HTR-8/SVneo (cell line): ENCODE measurements at regions not wholly inside any gene's neighbourhood (a gene's known extent, or its start where the extent isn't known, plus 50 kb on each side); places are given as distances from the start of the nearest gene placed in this dataset.
A peak's percentile ranks its signal among the peaks of the same experiment; 100 is the strongest.

ENCODE experiments used
- DNase-seq: peaks from one replicate; pipeline ENCODE4 v3.0.0; 2011; ENCODE audit warnings: low spot score, mixed read lengths; ENCODE audit not compliant: insufficient read length
- FAIRE-seq: peaks from 2 replicates; lab custom pipeline; 2011; peaks lifted over from hg19 to GRCh38; lab: Jason Lieb, UNC

DNA sequence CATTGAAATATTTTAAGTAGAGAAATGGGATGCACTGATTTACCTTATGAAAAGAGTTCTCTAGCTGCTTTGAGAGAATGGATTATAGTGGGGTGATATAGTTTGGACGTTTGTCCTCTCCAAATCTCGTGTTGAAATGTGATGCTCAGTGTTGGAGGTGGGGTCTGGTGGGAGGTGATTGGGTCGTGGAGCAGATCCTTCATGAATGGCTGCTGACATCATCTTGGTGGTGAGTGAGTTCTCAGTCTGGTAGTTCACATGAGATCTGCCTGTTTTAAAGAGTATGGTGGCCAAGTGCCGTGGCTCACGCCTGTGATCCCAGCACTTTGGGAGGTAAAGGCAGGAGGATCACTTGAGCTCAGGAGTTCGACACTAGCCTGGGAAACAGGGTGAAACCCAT lies 58.7 kb upstream of the SH3RF3 start:
- DNase-seq (no peak), FAIRE-seq (no peak)

GRCh38 chr2:109069331-109070194 lies 59.4 kb upstream of the SH3RF3 start:
- DNase-seq (no peak), FAIRE-seq (no peak)

DNA sequence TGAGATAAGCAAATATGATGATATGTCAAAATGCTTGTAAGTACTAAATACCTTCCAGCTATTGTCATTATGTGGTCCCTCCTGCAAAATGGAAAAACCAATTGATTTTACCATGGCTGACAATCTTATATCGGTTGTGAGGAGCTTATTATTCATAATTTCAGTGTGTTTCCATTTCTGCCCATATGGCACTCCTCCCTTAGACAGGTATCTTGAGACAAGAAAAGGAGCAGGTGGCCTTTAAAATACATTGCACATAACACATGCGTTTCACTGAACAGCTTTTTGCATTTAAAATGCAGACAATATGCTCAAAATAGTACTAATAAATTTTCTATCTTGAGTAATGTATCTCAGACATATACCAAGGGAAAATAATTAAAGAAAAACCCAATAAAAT lies 60.2 kb upstream of the SH3RF3 start:
- DNase-seq (no peak), FAIRE-seq (no peak)

GRCh38 chr2:109067631-109068125 lies 61.3 kb upstream of the SH3RF3 start:
- DNase-seq: no peak
- FAIRE-seq: no peak

DNA sequence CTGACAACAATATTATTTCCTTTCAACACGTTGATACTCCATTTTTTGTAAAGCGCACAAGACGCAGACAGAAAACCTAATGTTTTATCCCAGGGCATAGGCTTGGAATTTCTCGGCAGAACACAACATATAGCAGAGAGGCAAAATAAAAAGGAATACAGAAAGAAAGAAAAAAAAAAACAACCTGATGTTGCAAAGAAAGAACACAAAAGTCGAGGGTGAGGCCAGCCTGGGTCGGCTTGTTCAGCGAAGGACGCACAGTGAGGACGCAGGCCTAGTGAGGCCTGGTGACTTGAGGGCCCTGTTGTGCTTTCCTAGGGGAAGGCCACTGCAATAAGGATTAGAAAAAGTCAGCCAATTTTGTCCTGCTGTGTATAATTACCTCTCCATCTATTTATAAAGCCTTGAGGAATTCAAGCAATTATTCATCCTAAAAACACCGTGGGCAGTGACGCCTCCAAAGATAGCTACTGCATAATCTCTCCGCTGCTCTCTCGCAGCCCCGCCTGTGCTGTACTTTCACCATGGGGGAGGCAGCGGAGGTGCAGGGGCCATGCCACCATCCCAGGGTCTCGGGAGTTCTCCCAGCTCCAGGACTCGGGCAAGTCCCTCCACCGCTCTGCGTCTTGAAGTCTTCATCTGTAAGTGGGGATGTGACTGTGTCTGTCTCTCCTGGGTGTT lies 61.9 kb upstream of the SH3RF3 start:
- FAIRE-seq: no peak
- no peak for DNase-seq

DNA sequence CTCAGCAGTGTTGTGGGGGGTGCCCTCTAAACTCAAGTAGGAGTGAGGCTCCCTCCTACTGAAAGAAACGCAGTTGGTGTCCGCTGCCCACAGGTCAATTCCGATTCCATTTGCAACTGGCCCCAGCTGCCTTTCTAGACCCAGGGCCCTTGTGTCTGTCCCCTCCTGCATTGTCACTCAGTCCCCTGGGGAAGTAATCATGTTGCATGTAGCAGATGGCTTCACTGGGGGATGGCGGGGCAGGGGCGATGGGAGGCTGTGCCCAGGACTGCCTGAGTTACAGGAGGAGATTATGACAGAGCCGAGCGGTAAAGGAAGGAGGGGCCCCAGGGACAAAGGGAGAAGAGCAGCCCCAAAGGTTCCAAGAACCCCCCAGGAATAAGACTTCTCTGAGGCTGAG lies 62.5 kb upstream of the SH3RF3 start:
- FAIRE-seq (no peak), DNase-seq (no peak)

GRCh38 chr2:109065391-109065734 lies 63.6 kb upstream of the SH3RF3 start:
- DNase-seq (no peak), FAIRE-seq (no peak)

DNA sequence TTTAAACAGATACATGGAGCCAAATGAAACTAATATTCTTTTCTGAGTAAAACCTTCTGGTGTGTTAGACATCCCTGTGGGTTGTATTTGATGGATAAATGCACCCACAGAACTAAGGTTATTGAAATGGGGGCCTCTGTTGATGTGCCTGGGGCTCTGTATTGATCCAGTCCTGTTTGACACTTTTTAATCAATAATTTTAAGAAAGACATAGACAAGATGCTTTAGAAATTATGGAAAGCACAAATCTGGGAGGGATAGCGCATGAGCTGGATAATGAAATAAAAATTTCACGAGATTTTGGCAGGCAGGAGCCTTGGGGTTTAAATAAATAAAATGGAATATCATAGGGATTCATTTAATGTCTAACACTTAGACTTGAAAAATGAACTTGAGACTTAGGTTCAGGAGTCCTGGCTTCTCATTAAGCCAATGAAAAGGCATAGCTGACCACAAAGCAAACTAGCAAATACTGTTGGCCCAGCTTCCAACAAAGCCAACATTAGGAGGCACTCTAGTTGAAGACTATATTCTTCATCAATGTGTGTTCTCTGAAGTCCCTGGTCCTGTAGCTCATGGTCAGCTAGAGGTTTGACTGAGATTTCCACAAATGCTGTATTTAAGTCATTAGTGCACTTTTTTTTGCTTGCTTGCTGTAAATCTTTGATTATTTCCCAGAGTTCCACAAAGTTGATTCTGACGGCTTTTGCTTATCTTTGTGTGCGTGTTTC lies 64.2 kb upstream of the SH3RF3 start:
- DNase-seq (no peak), FAIRE-seq (no peak)

DNA sequence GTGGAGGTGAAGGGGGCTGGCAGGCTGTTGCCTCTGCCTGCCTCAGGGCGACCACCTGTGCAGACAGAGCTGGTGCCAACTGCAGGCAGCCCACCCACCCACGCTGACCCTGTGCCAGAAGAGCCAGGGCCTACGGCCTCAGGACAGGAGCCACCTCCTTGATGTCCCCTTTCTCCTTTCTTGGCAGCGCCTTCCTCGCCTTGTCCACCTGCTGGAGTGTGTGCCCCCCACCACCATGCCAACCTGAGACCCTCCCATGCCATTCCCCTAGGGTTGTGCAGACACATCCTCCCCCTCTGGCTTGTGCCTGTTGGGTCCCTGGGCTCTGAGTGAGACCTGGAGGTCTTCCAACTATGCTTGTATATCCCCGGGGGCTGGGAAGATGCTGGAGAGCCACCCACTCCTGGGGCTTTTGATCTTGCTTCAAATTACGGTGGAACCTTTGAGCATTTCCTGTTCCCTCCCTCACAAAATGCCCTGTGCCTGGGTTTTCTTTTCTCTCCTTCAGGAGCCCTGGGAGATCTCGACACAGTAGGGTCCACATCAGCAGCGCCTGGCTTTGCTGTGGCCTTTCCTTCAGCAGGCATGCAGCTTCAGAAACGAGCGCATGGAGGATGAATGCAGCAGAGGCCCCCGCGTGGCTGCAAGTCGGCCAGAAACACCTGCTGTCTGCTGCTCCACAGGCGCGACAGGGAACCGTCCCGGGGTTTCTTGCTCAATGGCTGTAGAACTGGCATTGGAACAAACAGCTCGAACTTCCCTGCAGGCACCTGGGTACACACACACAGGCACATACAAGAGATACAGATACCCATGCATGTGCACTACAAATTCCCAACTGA lies 65.9 kb upstream of the SH3RF3 start:
- no peak for FAIRE-seq

GRCh38 chr2:109062145-109062858 lies 66.7 kb upstream of the SH3RF3 start:
- no peak for FAIRE-seq
- no peak for DNase-seq

More for the DNA sequence above, 65.9 kb upstream of the SH3RF3 start:
- DNase-seq: no peak

DNA sequence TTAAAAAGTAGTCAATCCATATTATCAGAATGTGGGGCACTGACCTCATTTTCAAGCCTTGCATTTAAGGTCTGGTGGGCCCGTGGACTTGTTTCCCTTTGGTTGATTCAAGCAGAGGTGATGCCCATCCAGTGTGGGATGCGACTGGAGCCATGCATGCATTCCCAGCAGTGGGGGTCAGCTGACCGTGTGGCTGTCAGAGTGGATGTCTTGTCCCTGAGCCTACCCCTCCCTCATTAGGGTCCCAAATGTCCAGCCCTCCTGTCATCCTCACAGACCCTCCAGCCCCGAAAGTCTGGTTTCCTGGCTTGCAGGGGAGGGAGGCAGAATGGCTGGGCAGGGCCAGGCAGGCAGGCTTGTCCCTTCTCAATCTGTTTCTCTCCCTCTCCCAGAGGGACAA lies 67.3 kb upstream of the SH3RF3 start:
- DNase-seq: no peak
- FAIRE-seq: no peak

DNA sequence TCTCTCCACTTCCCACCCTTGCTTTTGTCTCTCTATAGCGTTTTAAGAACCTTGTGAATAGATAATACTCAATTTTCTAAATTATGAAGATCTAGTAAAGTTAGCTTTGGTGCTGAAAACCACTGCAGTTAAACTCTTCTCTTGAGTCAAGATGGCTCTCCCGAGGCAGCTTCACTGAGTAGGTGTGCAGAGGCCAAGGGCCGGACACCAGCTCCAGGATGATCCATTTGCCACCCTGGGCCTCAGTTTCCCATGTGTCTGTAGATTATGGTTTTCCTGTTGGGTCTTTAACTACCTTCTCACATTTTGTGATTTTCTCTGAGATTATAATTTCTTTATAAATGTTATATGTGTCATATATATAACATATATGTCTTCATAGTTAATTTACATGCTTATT lies 68.5 kb upstream of the SH3RF3 start:
- DNase-seq (no peak), FAIRE-seq (no peak)

GRCh38 chr2:109059474-109060165 lies 69.4 kb upstream of the SH3RF3 start:
- FAIRE-seq (no peak), DNase-seq (no peak)

- FAIRE-seq: no peak
- no peak for DNase-seq
Observed at GRCh38 chr2:109058802-109059201, 69.8 kb upstream of the EDAR start.

DNA sequence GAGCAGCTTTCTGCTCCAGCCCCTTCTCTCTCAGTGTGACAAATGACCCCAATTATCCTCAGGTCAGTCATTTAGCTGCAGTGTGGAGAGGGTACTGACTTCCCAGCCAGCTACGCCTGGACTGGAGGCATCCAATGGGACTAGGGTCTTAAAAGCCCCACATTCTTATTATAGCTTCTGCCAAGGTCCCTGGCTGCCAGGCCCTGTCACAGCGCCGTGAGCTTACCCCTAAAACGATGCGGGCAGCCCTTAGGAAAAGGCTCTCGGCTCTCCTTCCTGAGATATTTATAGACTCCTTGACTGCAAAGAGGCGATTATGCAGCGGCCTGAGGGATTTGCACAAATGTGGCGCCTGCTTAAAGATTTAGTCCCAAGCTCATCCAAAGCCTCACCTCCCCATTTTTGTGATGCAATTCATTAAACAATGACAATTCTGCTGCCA lies 69.2 kb upstream of the EDAR start:
- FAIRE-seq (no peak), DNase-seq (no peak)

DNA sequence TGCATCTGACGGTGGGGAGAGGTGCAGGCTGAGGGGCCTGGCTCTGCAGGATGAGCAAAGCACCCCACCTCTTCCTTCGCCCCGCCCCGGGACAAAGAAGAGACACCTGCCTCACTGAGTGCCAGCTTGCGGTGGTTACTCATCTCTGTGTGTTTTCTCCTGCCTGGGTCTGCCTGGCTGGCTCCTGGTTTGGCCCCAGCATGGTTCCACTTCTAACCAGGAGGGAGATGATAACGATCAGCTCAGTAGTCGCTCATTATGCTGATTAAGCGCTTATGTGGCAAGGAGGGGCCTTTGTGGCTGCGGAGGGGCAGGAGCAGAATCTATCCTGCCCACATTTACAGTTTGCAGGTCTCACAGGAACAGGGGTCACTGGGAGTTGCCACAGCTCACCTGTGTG lies 68.7 kb upstream of the EDAR start:
- FAIRE-seq (no peak), DNase-seq (no peak)

- no peak for FAIRE-seq
- DNase-seq: no peak
Observed at GRCh38 chr2:109055435-109055834, 66.4 kb upstream of the EDAR start.

DNA sequence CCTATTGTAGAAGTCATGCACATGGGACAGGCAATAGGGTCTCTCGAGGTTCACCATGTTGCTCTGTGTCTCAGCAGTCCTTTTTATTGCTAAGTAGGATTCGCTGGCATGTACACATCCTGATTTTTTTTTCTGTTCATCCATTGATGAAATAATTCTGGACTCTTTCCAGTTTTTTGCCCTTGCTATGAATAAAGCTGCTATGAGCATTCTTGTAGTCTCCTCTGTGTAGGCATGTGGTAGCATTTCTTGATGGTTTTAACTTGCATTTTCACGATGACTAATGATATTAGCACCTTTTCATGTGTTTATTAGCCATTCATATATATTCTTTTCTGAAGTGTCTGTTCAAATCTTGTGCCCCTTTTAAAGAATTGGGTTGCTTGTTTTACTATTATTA lies 65.8 kb upstream of the EDAR start:
- FAIRE-seq (no peak), DNase-seq (no peak)

GRCh38 chr2:109053716-109054115 lies 64.7 kb upstream of the EDAR start:
- no peak for DNase-seq
- peak; percentile 33 for FAIRE-seq
